GM13977 (cell line): ENCODE measurements at regions not wholly inside any gene's neighbourhood (a gene's known extent, or its start where the extent isn't known, plus 50 kb on each side); places are given as distances from the start of the nearest gene placed in this dataset.
"Not testable (repeated sequence)": the region's sequence is repeated elsewhere in the genome, so short reads cannot be mapped to it uniquely, and the experiment has no call there.

Source experiments
- DNase-seq: peaks from one replicate; pipeline ENCODE4 v3.0.0; 2012; ENCODE audit warnings: low spot score
- in situ Hi-C: fragments of 300-500 bp; cut with MboI; formaldehyde crosslinking; loops from one replicate; pipeline ENCODE4 v1.12.0; 2022; ENCODE audit warnings: low sequenced_read_pairs, low pct_unique_long_range_greater_than_20kb, mixed read lengths, inconsistent platforms; ENCODE audit not compliant: unreplicated experiment

GRCh38 chr16:33583702-33584101 lies 124.3 kb downstream of the TP53TG3F start:
- in situ Hi-C loops = not testable (repeated sequence)

GRCh38 chr16:33588589-33588988 lies 129.2 kb downstream of the TP53TG3F start:
- in situ Hi-C loops, DNase-seq: not testable (repeated sequence)

More at GRCh38 chr16:33583702-33584101, 124.3 kb downstream of the TP53TG3F start:
- not testable (repeated sequence) for DNase-seq

GRCh38 chr16:33593344-33593743 lies 133.9 kb downstream of the TP53TG3F start:
- in situ Hi-C loops, DNase-seq: not testable (repeated sequence)

GRCh38 chr16:33595074-33595473 lies 135.7 kb downstream of the TP53TG3F start:
- in situ Hi-C loops, DNase-seq: not testable (repeated sequence)

- in situ Hi-C loops, DNase-seq: not testable (repeated sequence)
These were observed 141.6 kb downstream of the TP53TG3F start for GRCh38 chr16:33601029-33601428.

- DNase-seq, in situ Hi-C loops: not testable (repeated sequence)
These were observed 164.2 kb downstream of the TP53TG3F start for GRCh38 chr16:33623535-33624077.

- DNase-seq, in situ Hi-C loops: not testable (repeated sequence)
These were observed 169.5 kb downstream of the TP53TG3F start for GRCh38 chr16:33628895-33629294.

- DNase-seq, in situ Hi-C loops: not testable (repeated sequence)
These were observed 172.3 kb downstream of the TP53TG3F start for GRCh38 chr16:33631713-33632112.

GRCh38 chr16:33634057-33634456 lies 174.6 kb downstream of the TP53TG3F start:
- DNase-seq, in situ Hi-C loops: not testable (repeated sequence)

- DNase-seq, in situ Hi-C loops: not testable (repeated sequence)
These were observed 177.3 kb downstream of the TP53TG3F start for GRCh38 chr16:33636760-33637159.

- in situ Hi-C loops, DNase-seq: not testable (repeated sequence)
These were observed 183.9 kb downstream of the TP53TG3F start for GRCh38 chr16:33643270-33643669.

- DNase-seq = not testable (repeated sequence)
These were observed 184.4 kb downstream of the TP53TG3F start for GRCh38 chr16:33643698-33644381.

GRCh38 chr16:33646386-33646785 lies 187.0 kb downstream of the TP53TG3F start:
- DNase-seq, in situ Hi-C loops: not testable (repeated sequence)

More at GRCh38 chr16:33643698-33644381, 184.4 kb downstream of the TP53TG3F start:
- in situ Hi-C loops = not testable (repeated sequence)

GRCh38 chr16:33655756-33656155 lies 196.3 kb downstream of the TP53TG3F start:
- in situ Hi-C loops, DNase-seq: not testable (repeated sequence)

- in situ Hi-C loops = not testable (repeated sequence)
These were observed 197.0 kb downstream of the TP53TG3F start for GRCh38 chr16:33656394-33656793.

GRCh38 chr16:33657717-33658116 lies 198.3 kb downstream of the TP53TG3F start:
- in situ Hi-C loops, DNase-seq: not testable (repeated sequence)

More at GRCh38 chr16:33656394-33656793, 197.0 kb downstream of the TP53TG3F start:
- not testable (repeated sequence) for DNase-seq

- in situ Hi-C loops, DNase-seq: not testable (repeated sequence)
These were observed 221.4 kb downstream of the TP53TG3F start for GRCh38 chr16:33680791-33681190.

GRCh38 chr16:33700320-33700719 lies 240.9 kb downstream of the TP53TG3F start:
- DNase-seq, in situ Hi-C loops: not testable (repeated sequence)
